GM10266 (cell line): ENCODE measurements at regions not wholly inside any gene's neighbourhood (a gene's known extent, or its start where the extent isn't known, plus 50 kb on each side); places are given as distances from the start of the nearest gene placed in this dataset.

Source experiments
- DNase-seq: peaks from one replicate; pipeline ENCODE4 v3.0.0; 2012; ENCODE audit errors: extremely low spot score
- CTCF ChIP-seq: IDR thresholded peaks from 2 replicates; pipeline ENCODE4 v1.5.1; 2012; ENCODE audit warnings: mild to moderate bottlenecking, low read depth; ENCODE audit not compliant: control insufficient read depth, insufficient read depth; ENCODE audit errors: missing control alignments

GRCh38 chr2:188238386-188238785 lies 53.3 kb upstream of the GULP1 start:
- TF ChIP-seq CTCF = no peak
- DNase-seq = no peak
